GM19438 (cell line): ENCODE measurements at regions not wholly inside any gene's neighbourhood (a gene's known extent, or its start where the extent isn't known, plus 50 kb on each side); places are given as distances from the start of the nearest gene placed in this dataset.

ENCODE experiments used
- ATAC-seq: cut with Tn5 transposase; IDR thresholded peaks from one replicate; pipeline ENCODE4 v1.9.1; 2021; ENCODE audit warnings: low read depth; ENCODE audit not compliant: unreplicated experiment

GRCh38 chr1:99561952-99562351 lies 84.0 kb upstream of the PALMD start:
- no peak for ATAC-seq

DNA sequence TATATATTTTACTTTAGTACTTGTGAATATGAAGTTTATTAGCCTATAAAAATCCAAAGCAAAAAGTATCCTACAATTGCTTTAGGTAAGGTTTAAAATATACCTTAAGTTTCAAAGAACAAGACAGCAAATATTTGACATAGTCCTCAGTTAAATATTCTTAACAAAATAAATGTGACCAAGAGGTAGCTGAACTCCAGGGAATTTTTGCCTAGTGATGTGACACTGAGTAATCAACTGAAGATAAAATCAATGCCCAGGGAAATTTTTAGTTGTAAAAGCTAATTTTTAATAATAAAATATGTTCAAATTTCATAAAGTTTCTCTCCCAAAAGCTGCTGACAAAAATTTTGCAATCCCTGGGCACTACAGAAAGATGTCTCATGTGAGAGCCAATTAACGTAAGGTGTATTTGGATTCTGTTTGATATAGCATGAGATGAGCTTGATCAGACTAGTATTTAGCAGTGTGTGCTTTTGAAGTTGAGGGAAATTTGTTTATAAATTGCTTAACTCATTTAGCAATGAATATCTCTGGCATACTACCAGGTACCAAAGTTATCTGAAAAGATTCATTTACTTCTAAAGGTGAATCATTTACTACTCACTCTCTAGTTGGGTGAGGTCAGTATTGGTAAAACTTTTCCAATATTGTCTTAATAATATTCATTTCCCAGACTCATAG lies 80.2 kb upstream of the PALMD start:
- no peak for ATAC-seq

DNA sequence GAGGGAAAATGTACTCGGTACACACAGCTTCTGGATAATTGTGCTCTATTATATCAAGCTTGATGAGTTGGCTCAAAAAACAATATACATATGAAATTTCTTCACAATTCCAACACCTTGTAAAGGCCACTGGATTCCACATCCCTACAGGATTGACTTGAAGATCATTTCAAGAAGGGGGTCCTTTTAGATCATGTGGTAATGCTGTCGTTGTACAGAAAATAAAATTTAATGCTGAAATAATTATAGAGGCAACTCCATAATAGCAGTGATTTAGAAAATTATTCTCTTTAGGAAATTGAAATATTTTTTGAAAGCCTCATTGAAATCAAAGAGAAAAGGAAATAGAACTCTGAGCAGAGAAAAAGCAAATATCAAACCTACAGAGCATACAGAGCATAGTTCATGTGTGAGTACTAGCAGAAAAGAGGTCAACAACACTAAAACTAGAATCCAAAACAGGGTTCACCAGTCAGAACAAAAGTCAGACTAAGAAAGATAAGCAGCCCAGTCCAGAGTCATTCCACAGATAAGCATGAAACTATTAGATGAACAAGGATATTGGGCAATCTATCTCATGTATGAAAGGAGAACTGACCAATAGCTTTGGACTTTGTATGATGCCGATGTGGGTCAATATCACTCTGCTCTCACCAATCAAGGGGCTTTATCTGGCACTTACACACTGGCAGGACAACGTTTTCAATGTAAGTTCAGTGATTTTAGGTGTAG lies 79.5 kb upstream of the PALMD start:
- ATAC-seq: no peak

DNA sequence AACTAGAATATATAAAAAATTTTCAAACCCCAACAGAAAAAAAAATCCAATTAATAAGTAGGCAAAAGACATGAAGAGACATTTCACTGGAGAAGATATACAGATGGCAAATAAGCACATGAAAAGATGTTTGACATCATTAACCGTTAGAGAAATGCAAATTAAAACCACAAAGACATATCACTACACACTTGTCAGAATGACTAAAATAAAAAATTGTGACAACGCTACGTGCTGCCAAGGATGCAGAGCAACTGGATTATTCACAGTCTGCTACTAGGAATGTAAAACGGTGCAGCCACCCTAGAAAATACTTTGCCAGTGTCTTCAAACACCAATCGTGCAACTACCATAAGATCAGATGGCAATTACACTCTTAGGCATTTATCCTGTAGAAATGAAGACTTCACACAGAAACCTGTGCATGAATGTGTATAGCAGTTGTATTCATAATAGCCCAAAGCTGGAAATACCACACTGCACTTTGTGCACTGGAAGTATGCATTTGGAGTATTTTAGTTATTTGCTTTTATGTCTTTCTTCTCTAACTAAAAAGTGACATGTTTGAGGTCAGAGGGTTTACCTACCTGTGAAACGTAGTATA lies 75.3 kb upstream of the PALMD start:
- ATAC-seq: no peak

- no peak for ATAC-seq
Observed at GRCh38 chr1:99571092-99571734, 74.7 kb upstream of the PALMD start.

DNA sequence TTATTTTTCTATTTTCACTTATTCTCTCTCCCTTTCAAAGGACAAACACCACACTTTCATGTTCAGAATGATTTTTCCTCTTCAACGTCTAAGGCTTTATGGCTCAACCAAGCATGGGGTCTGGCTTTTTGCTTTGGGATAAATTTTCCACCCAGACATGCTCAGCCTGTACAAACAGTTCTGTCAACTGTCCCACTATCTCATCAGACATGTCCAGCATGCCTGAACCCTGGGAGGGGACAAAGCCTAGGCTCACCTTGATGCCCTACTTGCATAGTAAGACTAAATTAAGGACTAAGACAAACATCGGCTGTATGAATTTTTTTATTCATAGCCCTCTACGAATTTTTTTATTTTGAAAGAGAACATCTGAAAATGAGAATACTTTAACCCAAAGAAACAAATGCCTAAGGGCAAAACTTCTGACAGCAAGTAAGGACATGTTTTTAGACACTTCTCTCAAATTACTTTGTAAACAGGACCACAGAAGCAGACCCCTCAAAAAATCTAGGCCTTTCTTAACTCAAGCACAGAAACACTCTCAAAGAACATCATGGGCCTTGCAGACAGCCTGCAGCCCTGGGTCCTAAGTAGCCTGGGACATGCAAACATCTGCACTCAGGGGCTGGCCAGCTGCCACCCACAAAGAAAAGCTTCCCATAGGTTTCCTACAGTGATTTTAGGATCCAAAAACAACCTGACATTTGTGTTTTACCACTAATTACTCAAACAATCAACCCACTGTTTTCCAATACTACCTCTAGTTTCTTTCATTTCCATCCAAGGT lies 72.3 kb upstream of the PALMD start:
- ATAC-seq: no peak

- ATAC-seq: no peak
Observed at GRCh38 chr1:99577313-99577712, 68.6 kb upstream of the PALMD start.

DNA sequence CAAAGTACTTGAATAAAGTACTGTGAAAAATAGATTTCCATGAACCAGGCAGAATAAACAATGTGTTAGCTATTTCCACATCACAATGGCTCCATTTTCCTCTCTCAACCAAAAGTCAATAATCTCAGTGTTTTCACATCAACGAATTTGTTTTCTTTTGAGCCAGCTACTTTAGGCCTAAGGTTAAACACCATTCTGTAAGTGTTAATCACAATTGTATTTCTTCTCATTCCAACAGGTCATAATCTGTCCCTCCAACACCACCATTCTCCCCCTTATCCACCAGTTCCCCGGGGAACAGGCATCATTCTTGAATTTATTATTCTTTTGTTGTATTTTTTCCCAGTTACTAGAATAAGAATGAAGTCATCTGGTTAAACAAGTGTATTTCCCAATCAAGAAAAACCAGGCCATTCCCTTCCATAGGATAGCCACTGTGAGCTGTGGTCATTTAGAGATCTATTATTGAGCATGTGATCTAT lies 66.2 kb upstream of the PALMD start:
- ATAC-seq: no peak

DNA sequence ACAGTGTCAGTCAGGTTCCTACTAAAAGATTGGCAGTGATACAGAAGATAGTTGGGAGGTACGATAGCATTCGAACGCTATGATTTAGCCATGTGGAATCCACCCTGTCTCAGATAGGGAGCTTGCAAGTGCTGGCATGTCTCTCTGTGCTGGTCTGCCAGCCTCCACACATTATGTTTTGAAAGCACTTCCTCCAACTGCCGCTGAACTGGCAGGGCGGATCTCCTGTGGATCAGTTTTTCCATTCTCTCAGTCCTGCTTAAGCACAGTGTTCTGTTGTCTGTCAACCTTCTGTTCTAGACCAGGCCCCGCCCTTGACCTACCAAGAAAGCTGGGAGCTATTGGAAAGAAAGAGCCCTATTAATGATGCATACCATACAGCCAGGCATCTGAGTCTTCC lies 65.5 kb upstream of the PALMD start:
- ATAC-seq: no peak

DNA sequence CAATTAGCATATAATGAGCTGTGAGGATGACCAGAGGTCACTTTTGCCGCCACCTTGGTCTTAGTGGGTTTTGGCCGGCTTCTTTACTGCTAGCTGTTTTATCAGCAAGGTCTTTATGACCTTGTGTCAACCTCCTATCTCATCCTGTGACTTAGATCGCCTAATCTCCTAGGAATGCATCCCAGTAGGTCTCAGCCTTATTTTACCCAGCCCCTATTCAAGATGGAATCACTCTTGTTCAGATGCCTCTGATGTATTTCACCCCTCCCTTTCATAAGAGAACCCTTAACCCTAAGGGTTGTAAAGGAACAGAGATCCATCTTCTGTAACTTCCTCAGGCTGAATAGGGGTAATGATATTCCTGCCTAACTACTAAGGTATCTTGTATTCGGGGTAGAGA lies 58.9 kb upstream of the PALMD start:
- no peak for ATAC-seq

DNA sequence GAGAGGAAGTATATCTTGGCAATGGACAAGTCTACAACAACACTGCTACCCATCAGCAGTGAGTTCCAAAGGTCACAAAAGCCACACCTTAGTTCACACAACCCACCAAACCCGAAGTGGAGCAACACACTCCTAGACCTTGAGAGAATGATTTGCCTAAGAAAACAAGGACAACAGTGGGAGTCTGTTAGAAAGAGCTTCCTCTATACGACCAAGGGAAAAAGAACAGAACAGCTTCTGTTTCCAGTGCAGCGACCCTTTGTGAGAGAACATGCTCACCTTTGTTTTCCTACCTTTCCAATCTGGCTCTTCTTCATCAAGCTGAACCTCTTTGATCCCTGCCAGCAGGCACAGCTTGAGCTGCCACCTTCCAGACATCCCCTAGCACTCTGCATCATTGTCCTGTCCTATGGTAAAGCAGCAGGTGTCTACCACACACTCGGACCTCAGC lies 56.7 kb upstream of the PALMD start:
- no peak for ATAC-seq

- no peak for ATAC-seq
Observed at GRCh38 chr1:99590578-99591209, 55.2 kb upstream of the PALMD start.

GRCh38 chr1:99591886-99592285 lies 54.0 kb upstream of the PALMD start:
- no peak for ATAC-seq

- no peak for ATAC-seq
Observed at GRCh38 chr1:99594205-99594604, 51.7 kb upstream of the PALMD start.

GRCh38 chr1:99595041-99595440 lies 50.9 kb upstream of the PALMD start:
- no peak for ATAC-seq

DNA sequence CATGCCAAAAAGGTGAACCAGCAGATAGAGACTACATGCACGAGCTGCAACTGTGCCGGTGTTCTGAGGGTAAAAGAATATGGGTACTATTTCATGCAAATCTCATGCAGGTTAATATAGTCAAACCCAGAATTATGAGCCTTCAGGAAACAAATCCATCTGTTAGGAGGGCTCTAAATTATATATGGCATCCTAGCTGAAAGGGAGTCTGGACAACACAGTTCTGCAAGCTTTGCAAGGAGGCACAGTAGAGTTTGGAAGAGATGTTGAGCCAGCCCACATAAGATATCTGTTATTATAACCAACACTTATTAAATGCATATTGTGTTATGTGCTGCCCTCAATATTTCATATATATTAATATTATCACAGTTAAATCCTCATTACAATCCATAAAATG lies 50.5 kb upstream of the PALMD start:
- ATAC-seq: no peak
